ENCODE measurements at regions not wholly inside any gene's neighbourhood (a gene's known extent, or its start where the extent isn't known, plus 50 kb on each side); places are given as distances from the start of the nearest gene placed in this dataset.
"Not testable (repeated sequence)": the region's sequence is repeated elsewhere in the genome, so short reads cannot be mapped to it uniquely, and the experiment has no call there.

GRCh38 chr4:189010452-189011217 lies 871.4 kb downstream of the TRIML1 start:
- not testable (repeated sequence) for H3K36me3 Mint-ChIP-seq, DNase-seq, H3K27me3 Mint-ChIP-seq, H3K27ac Mint-ChIP-seq, H3K4me3 Mint-ChIP-seq, H3K4me1 Mint-ChIP-seq, H3K9me3 Mint-ChIP-seq

DNA sequence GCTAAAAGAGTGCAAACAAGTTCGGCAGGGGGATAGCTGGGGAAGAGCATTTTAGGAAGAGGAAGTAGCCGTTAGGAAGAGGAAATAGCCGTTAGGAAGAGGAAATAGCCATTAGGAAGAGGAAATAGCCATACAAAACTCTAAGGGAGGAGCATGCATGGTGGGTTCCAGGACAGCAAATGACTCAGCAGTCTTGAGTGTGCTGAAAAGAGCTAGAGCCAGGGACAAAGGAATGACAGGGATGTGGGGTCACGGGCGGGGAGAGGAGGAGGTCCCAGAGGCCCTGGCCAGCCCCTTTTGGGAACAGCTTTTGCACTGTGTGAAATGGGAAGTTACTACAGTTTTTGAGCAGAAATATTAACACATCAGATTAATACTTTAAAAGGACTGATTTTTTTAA lies 882.6 kb downstream of the TRIML1 start:
- Mint-ChIP-seq H3K4me1 (no peaks in the 10 kb centered on the region), H3K36me3 (no peaks in the 10 kb centered on the region), H3K27ac (no peak overlapping the region), H3K4me3 (no peak overlapping the region), H3K9me3 (peaks cover 4% of the 10 kb centered on the region), H3K27me3 (no peaks in the 10 kb centered on the region)
- no peak for DNase-seq

DNA sequence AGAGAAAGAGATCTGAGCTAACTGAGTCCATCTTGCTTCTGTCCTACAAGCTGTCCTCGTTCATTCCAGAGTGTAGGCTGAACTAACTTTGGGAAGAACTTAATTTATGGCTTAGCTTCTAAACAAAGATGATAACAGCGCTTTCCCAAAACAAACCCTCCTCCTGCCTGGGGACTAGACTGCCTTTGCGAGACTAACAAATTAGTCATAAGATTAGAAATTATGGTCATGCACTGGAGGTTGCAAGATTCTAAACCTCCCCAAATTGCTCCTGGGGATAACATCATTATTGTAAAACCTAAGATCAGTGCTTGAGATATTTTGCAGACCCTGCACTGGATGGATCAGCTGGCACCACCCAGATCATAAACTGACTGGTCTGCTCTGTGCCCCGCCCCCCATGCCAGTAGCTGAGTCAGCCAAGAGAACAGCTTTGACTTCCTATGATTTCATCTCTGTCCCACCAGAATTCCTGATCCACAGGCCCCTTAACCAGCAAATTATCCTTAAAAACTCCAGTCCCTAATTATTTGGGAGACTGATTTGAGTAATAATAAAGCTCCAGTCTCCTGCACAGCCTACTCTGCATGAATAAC lies 883.3 kb downstream of the TRIML1 start:
- Mint-ChIP-seq H3K27me3 (no peaks in the 10 kb centered on the region), H3K9me3 (peaks cover 4% of the 10 kb centered on the region), H3K36me3 (no peaks in the 10 kb centered on the region), H3K27ac (no peak overlapping the region), H3K4me1 (no peaks in the 10 kb centered on the region), H3K4me3 (no peak overlapping the region)
- no peak for DNase-seq

DNA sequence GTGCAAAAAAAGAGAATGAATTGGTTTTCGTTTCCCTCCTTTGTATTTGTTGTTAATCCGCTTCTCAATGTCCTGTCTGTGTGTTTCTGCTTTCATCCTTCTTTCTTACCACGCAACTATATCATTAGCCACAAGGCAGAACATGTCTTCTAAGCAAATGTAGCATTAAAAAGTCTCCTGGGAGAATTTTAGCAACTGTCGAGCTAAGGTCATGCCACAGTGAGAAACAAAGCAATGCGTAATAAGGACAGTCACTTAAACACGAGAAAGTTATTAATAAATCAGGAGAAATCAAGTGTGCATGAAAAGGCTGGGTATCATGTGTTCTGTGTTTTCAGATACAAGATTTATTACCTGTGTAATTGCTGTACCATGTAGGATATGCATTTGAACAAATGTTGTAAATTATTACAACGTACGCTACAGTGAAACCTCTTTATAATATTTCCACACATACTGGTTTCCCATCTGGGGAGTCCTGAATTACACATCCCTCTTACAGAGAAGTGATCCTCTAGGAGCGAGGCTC lies 890.8 kb downstream of the TRIML1 start:
- no peak overlapping the region for H3K27ac Mint-ChIP-seq
- peaks cover 3% of the 10 kb centered on the region for H3K9me3 Mint-ChIP-seq
- H3K27me3 Mint-ChIP-seq = no peaks in the 10 kb centered on the region
- no peaks in the 10 kb centered on the region for H3K4me1 Mint-ChIP-seq
- H3K4me3 Mint-ChIP-seq = no peak overlapping the region
- no peak for DNase-seq
- H3K36me3 Mint-ChIP-seq = no peaks in the 10 kb centered on the region

DNA sequence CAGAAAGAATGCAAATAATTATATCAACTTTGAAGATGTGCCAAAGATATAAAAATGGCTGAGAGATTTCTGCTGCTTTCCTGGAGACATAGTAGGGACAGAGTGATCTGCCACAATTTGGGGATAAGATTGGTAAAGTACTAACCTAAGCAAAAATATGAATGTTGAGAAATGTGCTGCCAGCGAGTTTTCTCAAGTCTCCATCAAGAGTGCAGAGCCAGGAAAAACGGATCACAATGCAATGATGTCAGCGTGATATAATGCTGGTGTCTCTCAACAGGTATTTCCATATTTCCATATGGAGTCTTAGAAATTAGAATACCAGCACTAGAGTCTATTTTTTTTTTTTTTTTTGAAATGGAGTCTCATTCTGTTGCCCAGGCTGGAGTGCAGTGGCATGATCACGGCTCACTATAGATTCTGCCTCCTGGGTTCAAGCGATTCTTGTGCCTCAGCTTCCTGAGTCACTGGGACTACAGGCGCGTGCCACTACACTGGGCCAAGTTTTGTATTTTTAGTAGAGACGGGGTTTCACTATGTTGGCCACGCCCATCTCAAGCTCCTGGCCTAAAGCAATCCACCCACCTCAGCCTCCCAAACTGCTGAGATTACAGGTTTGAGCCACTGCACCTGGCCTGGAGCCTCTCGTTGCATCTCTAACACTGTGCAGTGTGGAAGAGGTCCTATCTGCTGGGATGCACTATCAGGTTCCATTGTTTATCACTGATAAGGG lies 893.5 kb downstream of the TRIML1 start:
- Mint-ChIP-seq H3K9me3 (peaks cover 5% of the 10 kb centered on the region), H3K4me1 (no peaks in the 10 kb centered on the region), H3K27ac (no peak overlapping the region), H3K36me3 (no peaks in the 10 kb centered on the region), H3K4me3 (no peak overlapping the region), H3K27me3 (no peaks in the 10 kb centered on the region)
- no peak for DNase-seq

DNA sequence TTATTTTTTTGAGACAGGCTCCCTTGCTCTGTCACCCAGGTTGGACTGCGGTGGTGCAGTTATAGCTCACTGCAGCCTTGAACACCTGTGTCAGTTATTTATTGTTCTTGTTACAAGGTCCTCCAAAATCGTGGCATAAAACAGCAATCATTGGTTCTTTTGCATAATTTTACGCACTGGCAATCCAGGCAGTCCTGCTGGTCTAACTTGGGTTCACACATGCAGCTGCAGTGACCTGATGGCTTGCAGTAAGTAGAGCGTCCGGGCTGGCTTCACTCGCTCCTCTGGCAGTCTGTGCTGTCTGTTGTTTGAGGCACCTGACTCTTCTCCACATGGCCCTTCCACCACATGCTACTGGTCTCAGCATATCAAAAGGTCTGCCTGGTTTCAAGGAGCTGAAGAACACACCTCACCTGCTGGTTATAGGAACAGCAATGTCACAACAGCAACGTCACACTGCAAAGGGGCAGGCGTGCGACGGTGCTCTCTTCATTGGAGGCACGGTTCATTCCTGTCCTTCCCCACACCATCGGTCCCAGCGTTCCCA lies 894.6 kb downstream of the TRIML1 start:
- Mint-ChIP-seq H3K4me3 (no peak overlapping the region), H3K4me1 (no peaks in the 10 kb centered on the region), H3K27me3 (no peaks in the 10 kb centered on the region), H3K36me3 (no peaks in the 10 kb centered on the region), H3K27ac (no peak overlapping the region), H3K9me3 (peaks cover 5% of the 10 kb centered on the region)
- no peak for DNase-seq

GRCh38 chr4:189035091-189035490 lies 895.9 kb downstream of the TRIML1 start:
- no peaks in the 10 kb centered on the region for H3K36me3 Mint-ChIP-seq
- H3K27ac Mint-ChIP-seq = no peak overlapping the region
- H3K4me3 Mint-ChIP-seq = no peak overlapping the region
- H3K4me1 Mint-ChIP-seq = no peaks in the 10 kb centered on the region
- H3K27me3 Mint-ChIP-seq = no peaks in the 10 kb centered on the region
- H3K9me3 Mint-ChIP-seq = peaks cover 4% of the 10 kb centered on the region
- no peak for DNase-seq

- no peak for DNase-seq
- Mint-ChIP-seq H3K36me3 (no peaks in the 10 kb centered on the region), H3K9me3 (peaks cover 4% of the 10 kb centered on the region), H3K27ac (no peak overlapping the region), H3K4me1 (no peaks in the 10 kb centered on the region), H3K4me3 (no peak overlapping the region), H3K27me3 (no peaks in the 10 kb centered on the region)
Measured at GRCh38 chr4:189035654-189036053, 896.4 kb downstream of the TRIML1 start.

DNA sequence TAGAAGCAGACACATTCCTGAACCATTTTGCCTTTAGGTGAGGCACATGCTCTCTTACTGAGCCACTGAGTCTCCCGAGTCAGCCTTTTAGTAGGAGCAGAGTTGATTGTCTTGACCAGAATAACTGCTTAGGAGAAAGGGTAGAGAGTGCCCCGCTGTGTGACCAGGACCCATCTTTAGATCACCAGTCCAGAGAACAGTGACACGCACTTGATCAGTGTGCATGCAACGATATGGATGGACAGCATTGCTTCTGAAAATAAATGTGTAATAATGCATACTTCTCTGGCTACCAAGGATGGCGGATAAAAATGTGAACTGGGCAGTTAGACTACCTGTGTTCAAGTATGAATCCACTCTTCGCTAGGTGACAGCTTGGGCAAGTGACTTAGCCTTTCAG lies 897.7 kb downstream of the TRIML1 start:
- no peak overlapping the region for H3K4me3 Mint-ChIP-seq
- H3K4me1 Mint-ChIP-seq = no peaks in the 10 kb centered on the region
- H3K9me3 Mint-ChIP-seq = peaks cover 2% of the 10 kb centered on the region
- H3K27me3 Mint-ChIP-seq = no peaks in the 10 kb centered on the region
- H3K27ac Mint-ChIP-seq = no peak overlapping the region
- H3K36me3 Mint-ChIP-seq = no peaks in the 10 kb centered on the region
- no peak for DNase-seq

DNA sequence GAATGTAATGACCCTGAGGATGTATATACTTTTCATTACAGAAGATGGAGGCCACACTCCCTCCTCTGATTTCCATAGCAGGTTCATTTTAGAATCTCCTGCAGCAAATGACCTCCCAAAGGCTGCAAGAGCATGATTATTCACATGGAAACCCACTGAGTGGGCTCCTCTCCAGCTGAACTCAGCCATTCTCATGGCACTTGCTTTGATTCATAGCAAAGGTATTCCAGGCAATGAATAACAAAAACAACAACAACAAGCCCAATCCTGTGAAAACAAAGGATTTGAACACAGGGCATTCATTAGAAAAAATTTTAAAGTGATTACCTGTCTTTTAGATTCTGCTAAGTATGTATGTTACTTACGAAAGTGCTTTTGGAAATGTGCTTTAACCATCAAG lies 894.0 kb upstream of the FRG1 start:
- Mint-ChIP-seq H3K9me3 (peaks cover 3% of the 10 kb centered on the region), H3K4me1 (no peaks in the 10 kb centered on the region), H3K36me3 (no peaks in the 10 kb centered on the region), H3K27ac (no peak overlapping the region), H3K4me3 (no peak overlapping the region), H3K27me3 (no peaks in the 10 kb centered on the region)
- DNase-seq = no peak

- H3K36me3 Mint-ChIP-seq = no peaks in the 10 kb centered on the region
- no peaks in the 10 kb centered on the region for H3K27me3 Mint-ChIP-seq
- no peaks in the 10 kb centered on the region for H3K4me1 Mint-ChIP-seq
- peaks cover under 1% of the 10 kb centered on the region for H3K9me3 Mint-ChIP-seq
- no peak for DNase-seq
- no peak overlapping the region for H3K4me3 Mint-ChIP-seq
- no peak overlapping the region for H3K27ac Mint-ChIP-seq
Measured at GRCh38 chr4:189048119-189048518, 892.6 kb upstream of the FRG1 start.

DNA sequence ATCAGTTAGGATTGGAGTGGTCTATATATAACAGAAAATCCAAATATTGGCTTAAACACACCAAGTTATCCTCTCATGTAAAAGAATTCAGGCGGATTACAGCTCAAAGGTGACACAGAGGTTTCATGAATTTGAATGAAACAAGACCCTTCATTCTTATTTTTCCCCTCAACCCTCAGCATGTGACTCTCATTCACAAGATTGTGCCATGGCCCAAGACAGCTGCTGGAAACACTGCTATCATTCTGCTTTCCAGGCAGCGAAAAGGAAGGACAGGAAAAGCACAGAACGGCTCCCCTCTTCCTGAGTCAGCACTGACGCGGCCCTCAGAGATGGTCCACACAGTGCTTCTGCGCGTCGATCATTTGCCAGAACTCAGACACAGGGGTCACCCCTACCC lies 891.0 kb upstream of the FRG1 start:
- Mint-ChIP-seq H3K4me3 (no peak overlapping the region), H3K27me3 (no peaks in the 10 kb centered on the region), H3K27ac (no peak overlapping the region), H3K4me1 (no peaks in the 10 kb centered on the region), H3K9me3 (no peaks in the 10 kb centered on the region), H3K36me3 (no peaks in the 10 kb centered on the region)
- DNase-seq = no peak

- no peaks in the 10 kb centered on the region for H3K9me3 Mint-ChIP-seq
- H3K27me3 Mint-ChIP-seq = no peaks in the 10 kb centered on the region
Measured at GRCh38 chr4:189050643-189051042, 890.0 kb upstream of the FRG1 start.

DNA sequence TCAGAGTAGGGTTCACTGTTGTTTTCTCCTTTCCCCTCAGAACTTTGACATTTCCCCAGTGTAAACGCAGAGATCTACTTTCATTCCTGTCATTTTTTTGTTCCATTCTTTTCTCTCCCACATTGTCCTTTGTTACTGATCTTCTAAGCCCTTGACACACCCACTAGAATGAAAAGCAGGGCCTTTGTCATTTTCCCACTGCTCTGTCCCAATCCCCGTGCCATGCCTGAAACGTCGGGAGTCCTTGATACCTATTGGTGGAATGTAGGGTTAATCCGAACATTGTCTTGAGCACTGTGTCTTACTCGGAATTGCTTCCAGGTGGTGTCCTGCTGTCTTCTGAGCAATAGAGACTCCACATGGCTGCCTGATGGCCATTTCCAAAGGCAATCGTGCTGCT lies 887.1 kb upstream of the FRG1 start:
- Mint-ChIP-seq H3K4me1 (no peaks in the 10 kb centered on the region), H3K27ac (no peak overlapping the region), H3K36me3 (no peaks in the 10 kb centered on the region), H3K4me3 (no peak overlapping the region), H3K27me3 (no peaks in the 10 kb centered on the region), H3K9me3 (no peaks in the 10 kb centered on the region)
- no peak for DNase-seq

More at GRCh38 chr4:189050643-189051042, 890.0 kb upstream of the FRG1 start:
- Mint-ChIP-seq H3K4me1 (no peaks in the 10 kb centered on the region), H3K27ac (no peak overlapping the region), H3K4me3 (no peak overlapping the region), H3K36me3 (no peaks in the 10 kb centered on the region)
- no peak for DNase-seq

GRCh38 chr4:189060104-189060503 lies 880.6 kb upstream of the FRG1 start:
- Mint-ChIP-seq H3K27ac (no peak overlapping the region), H3K4me1 (no peaks in the 10 kb centered on the region)

More at GRCh38 chr4:189060104-189060503, 880.6 kb upstream of the FRG1 start:
- H3K4me3 Mint-ChIP-seq = no peak overlapping the region
- no peak for DNase-seq
- H3K9me3 Mint-ChIP-seq = peaks cover 13% of the 10 kb centered on the region
- H3K27me3 Mint-ChIP-seq = no peaks in the 10 kb centered on the region
- H3K36me3 Mint-ChIP-seq = no peaks in the 10 kb centered on the region
